ENCODE measurements at regions not wholly inside any gene's neighbourhood (a gene's known extent, or its start where the extent isn't known, plus 50 kb on each side); places are given as distances from the start of the nearest gene placed in this dataset.

DNA sequence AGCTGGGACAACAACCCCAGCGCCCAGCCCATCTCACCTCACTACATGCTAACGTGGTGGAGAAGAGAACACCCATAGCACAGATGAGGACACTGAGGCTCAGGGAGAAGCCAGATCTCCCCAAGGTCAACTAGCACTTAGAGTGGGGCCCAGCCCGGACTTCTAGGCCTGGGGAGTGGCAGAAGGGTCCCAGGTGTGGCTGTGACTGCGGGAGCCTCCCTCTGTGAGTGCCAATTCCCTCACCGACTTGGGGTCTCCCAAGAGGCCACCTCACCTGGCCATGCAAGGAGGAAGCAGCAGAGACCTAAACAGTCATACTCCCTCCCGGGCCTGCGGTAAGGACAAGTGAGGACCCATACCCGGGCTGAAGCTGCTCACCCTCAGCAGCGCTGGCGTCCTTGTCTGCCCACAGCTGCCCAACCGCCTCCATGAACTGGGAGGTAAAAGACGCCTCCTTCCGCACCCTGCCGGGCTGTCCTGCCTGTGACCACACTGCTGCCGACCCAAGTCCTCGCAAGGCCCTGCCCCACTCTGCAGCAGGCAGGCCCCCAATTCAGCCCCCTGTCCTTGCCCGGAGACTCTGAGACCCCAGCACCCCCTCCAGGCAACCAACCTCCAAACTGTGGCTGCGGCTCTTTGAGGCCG lies 93.2 kb upstream of the RTL6 start:
- no peak for DNase-seq (ENCODE audit: low read depth)

DNA sequence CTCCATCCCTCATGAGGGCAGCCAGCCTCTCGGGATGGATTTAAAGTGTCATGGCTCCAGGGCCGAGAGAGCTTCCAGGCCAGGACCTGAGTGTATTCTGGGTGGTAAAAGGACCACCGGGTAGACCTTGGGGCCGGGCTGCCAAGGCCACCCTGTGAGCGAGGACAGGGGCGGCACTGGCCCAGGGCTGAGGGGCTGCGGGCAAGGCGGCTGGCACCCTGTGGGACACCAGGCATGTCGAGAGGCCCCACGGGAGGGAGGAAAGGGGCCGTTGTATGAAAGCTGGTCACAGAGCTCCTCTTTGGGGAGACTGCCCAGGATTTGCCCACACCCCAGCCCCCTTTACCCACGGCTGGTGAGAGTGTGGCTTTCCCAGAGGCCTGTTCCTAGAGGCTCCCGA lies 92.3 kb upstream of the RTL6 start:
- DNase-seq (ENCODE audit: low read depth), result no peak

DNA sequence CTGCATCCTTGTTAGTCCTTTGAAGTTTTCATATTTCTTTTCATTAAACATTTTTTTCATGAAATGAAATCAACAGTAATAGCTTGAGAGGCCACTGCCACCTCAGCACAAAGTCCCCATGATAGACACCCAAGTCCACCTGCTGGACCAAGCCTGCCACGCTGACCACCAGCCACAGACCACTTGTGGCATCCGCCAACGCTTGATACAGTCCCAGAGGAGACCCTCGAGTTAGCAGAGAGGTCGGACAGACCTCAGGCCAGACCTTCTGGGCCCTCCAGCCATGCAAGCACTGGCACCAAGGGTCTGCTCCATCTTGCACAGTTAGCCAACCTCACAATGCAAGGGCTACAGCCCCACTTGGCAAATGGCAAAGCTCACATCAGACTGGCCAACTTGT lies 91.8 kb upstream of the RTL6 start:
- no peak for DNase-seq (ENCODE audit: low read depth)

DNA sequence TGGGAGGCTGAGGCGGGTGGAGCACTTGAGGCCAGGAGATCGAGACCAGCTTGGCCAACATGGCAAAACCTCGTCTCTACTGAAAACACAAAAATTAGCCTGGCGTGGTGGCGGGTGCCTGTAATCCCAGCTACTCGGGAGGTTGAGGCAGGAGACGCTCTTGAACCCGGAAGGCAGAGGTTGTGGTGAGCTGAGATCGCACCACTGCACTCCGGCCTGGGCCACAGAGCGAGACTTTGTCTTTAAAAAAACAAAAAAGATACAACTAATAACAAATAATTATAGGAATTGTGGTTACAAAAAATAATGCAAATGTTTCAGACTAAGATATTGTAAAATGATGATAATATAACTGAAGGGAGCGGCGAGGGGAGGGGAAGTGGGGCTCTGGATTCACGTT lies 90.3 kb upstream of the RTL6 start:
- no peak for DNase-seq (ENCODE audit: low read depth)

DNA sequence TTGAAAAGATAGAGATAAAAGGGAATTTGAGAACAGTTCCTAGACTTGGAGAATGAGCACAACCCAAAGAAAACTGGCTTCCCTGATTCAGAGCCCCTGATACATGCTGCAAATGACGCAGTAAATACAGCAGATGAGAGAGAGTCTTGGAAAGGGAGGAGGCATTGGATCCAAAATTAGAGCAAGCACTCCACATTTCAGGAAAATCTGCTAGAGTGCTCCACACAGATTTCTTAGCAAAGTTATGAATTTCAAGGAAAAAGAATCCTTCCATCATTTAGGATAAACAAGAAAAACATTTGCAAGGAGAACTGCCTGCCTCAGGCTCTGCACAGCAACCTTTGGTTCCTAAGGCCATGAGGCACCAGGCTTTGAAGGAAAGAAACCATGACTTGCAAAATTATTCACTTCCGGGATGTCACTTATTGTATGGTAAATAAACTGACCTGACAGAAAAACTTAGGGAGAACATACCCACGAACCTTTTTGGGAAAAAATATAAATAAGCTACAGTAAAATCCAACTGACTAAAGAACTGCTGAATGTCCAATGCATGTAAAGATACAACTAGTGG lies 89.8 kb upstream of the RTL6 start:
- no peak for DNase-seq (ENCODE audit: low read depth)

DNA sequence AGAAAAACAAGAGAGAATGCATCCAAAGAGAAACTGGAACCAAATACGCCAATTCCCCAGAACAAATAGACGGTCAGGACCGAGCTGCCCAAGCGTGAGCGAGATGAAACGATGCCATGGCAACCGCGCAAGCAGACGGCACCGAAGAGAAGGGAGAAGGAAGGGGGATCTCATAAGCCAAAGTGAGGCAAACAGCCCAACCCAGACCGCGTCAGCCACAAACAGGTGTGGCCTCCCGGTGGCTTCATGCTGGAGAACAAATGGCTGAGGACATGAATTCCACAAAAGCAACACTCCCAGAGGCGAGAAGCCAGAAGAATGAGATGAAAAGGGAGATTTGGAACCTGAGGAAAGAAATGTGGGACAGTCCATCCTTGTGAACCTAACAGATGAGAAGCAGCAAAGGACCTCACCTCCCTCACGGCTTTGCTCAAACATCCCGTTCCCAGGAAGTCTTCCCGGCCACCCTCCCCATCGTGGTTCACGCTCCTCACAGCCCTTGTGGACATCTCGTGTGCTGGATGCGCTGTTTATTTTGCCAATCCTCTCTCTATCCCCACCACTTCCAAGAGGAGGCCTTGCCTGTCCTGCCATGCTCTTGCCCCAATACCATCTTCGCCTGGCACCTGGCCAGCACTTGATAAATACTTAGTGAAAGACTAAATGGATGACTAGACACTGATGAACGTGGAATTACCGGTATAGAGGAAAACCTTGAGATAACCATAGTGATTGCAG lies 89.1 kb upstream of the RTL6 start:
- DNase-seq (ENCODE audit: low read depth), result no peak

DNA sequence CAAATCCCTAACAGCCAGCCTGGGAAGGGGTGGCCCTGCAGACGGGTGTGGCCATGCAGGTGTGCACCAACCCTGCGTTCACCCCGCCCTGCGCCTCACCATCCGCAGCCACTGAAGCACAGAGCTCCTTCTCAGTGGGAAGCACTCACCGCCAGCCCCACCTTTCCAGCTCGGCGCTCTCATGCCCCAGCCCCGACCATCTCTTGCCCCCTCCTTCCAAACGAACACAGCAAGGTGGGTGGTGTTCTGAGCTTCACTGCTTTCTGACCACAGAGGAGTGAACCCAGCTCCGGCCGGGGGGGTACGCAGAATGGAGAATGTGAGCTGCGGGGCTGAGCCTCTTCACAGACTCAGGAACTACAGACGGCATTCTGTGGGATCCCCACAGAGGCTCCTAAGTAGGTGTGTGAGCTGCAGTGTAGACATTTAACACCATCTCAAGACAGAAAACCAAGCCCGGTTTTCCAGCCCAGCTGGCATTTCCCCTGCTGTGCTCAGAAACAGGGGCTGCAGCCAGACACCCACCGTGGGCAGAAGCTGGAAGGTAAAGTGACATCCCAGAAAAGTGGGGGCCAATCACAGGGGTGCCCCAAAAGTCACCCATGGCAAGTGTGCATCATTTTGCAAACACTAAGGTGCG lies 88.4 kb upstream of the RTL6 start:
- no peak for DNase-seq (ENCODE audit: low read depth)

DNA sequence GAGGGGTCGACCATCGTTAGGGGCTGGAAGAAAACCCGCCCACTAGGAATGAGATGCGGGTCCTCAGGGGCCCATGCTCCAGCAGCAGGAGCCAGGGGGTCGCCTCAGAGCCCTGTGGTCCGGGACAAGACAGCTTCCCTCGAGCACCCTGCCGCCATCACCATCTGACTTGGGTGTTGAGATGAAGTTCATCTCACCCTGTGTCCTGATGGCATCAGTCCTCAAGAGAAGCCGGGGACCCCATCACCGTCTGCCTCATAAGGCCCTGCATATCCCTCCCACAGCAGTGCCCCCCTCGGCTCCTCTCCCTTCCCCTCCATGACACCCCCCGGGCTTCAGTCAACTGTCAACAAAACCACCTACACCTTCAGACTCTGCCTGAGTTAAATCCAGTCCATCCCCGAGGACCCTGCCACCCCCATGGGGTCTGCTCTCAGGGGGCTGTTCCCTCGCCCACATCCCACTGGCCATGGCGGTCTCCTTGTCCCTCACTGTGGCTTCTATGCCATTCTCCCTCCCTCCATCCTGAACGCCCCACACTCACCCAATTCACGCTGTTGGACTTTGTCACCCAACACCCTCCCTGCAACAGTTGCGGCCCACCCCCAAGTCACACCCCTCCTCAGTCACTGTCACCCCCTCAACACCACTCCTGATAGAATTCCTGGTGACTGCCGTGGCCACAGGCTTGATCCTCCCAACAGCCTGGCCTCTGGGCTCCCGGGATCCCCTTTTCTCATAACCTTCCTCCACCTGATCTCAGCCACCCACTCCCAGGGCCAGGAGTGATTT lies 87.7 kb upstream of the RTL6 start:
- no peak for DNase-seq (ENCODE audit: low read depth)

DNA sequence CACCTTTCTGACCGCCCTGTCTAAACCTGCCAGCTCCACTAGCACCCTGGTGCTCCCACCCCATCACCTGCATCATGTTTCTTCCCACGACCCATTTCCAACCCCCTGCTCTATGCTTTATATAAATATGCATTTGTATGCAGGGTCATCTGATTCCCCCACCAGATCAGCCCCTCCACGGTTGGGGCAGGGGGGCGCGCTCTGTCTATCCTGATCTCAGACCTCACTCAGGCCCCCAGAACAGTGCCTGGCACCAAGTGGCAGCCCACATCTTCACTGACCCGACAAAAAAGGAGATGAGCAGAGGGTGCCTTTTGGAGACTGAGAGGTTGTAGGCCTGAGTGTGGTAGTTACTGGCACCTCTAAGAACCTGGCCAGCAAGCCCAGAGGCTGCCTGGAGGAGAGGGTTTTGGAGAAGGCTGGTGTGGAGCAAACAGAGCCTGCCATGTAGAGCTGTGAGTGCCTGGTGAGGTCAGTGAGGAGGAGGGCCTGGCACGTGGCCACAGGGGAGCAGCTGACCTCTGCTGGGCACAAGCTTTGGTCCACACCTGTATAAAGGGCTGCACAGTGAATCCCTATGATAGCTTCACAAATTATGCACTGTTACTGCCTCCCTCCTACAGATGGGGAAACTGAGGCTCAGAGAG lies 86.3 kb upstream of the RTL6 start:
- no peak for DNase-seq (ENCODE audit: low read depth)

DNA sequence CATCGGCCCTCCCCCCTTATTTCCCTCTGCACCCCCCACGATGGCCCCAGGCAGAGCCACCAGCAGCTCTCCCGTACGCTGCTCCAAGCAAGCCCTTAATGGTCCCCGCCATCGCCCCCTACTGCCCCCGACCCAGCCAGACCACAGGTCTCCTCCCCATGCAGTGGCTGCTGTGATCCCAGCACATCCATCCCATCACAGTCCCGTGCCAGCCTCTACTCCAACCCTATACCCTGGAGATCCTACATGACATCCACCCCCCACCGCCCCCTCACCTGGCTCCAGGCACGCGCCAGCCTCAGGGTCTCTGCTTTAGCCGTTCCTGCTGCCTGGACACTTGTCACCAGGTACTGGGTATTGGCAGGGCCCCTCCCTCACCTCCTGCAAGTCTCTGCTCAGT lies 85.8 kb upstream of the RTL6 start:
- DNase-seq (ENCODE audit: low read depth), result no peak

DNA sequence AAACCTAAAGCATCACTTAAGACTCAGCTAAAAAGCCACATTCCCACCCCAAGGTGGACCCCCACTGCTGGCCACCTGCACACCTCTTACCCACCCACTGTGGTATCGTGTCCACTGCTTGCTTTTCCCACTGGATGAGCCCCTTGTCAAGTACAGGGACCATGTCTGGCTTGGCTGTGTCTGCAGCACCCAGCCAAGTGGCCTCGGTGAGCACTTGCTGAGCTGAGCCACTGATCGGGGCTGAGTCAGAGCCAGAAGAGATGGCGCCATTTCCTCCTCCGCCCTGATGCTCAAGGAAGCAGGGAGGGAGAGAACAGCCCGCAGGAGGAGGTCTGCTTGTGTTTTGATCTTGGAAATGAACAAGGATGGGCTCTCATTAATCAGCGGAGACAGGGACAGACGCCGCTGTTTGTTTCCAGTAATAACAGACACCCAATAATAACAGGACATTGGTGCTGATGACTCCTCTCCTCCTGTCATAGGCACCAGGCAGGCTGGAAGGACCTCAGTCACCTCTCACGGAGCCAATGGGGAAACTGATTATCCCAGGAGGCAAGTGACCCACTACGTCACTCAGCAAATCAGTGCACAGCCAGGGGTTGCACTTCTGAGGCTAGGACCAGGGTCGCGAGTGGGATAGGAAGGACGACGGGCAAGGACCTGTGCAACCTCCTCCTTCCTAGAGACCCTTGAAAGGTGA lies 85.2 kb upstream of the RTL6 start:
- DNase-seq (ENCODE audit: low read depth), result no peak

DNA sequence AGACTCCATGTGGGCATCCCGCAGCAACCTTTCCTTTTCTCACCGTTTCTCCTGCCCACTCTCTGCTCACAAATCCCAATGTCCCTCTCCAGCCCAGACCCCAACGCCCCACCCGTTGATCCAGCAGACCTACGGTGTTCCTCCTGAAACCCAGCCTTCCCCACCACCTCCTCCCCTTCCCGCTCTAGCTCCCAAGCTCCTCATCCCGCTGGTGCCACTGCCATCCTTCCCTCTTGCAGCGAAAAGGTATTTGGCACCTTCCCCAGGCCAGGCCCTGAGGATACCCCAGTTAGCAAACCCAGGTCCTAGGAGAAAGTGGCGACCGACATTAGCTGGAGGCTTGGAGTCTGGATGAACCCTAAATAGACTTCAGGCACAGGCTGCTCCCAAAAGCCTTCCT lies 84.0 kb upstream of the RTL6 start:
- no peak for DNase-seq (ENCODE audit: low read depth)

DNA sequence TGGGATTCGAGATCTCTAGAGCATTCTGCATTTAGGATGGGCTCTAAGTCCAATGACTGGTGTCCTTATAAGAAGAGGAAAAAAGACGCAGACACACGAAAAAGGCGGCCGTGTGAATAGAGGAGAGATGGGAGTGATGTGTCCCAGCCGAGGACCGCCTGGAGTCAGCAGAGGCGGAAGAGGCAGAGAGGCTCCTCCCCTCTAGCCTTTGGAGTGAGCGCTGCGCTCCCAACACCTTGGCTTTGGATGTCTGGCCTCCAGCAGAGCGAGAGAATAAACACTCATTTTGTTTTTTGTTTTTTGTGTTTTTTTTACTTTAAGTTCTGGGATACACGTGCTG lies 83.0 kb upstream of the RTL6 start:
- DNase-seq (ENCODE audit: low read depth), result no peak

DNA sequence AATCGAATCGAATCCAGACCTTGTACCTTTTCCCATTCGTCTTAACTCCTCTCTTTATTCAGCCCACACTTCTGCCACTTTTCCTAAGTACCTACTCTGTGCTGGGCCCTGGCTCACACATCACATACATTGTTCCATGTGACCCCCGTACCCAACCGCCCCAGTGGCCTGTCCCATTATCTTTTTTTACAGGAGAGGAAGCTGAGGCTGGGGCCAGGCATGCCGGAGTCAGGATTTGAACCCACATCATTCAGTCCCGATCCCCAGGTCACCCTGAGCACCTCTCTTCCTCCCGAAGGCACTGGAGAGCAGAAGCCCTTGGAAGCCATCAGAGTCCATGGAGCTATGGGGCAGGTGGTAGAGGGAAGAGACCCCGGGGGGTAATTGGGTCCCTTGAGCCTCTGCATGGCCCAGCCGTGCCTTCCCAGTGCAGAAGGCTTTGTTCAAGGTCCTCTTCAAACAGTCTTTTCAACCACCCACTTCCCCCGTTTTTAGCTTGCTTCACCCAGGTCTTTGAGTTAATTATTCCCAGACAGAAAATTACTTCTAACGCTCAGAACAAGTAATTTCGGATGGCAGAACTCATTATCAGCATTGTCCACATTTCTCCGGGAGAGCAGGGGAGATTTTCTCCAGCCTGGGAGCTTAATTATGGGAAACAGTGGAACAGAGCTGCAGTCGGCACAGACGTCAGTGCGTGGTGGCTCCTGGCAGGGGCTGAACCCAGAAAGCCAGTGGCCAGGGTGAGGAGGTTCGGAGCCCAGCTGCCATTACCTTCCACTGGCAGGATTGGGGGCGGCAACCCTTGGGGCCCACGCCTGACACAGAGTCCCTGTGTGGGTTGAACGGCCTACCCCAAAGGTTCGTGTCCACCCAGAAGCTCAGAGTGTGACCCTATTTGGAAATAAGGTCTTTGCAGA lies 82.4 kb upstream of the RTL6 start:
- no peak for DNase-seq (ENCODE audit: low read depth)

DNA sequence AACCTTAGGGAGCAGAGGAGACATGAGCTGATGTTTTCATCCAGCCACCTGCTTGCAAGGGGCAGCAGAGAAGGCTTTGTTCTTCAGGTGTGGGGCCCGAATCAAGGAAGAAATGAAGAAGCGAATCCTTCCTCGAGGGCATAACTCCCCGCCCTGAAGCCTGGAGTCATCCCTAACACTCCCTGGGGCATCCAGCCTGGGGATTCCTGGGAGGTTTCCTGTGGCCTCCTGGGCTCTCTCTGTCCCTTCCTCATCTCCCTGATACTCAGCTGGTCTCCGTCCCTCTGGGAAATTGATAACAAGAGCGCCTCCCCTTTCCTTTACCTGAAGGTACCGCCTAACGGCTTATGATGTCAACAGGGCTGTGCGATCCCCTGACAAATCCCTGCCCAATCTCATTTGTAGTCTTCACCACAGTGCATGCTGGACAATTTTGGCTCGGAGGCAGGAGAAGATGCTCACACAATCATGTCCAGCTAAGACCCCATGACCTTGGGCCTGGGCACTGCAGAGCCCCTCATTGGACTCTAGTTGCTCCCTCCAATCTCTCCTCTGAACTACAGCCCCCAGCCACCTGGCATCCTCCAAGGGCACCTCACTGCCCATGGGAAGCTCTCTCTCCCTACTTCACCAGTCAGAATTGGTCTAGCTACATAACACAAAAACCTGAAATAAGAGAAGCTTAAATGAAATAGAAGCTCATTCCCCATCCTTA lies 80.6 kb upstream of the RTL6 start:
- DNase-seq (ENCODE audit: low read depth), result no peak

DNA sequence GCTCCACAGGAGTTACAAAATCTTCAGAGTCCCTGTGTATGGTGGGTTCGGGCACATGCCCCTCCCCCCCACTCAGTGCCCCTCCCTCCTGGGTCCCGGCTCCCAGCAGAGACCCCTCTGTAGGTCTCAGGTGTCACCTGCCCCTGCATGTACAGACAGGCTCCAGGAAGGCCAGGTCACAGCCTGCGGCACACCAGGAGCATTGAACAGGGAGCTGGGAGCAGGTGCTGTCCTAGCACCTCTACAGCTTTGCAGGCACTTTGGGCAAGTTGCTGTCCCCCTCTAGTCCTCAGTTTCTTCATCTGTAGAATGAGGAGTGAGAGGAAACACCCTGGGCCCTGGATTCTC lies 80.1 kb upstream of the RTL6 start:
- DNase-seq (ENCODE audit: low read depth), result no peak

DNA sequence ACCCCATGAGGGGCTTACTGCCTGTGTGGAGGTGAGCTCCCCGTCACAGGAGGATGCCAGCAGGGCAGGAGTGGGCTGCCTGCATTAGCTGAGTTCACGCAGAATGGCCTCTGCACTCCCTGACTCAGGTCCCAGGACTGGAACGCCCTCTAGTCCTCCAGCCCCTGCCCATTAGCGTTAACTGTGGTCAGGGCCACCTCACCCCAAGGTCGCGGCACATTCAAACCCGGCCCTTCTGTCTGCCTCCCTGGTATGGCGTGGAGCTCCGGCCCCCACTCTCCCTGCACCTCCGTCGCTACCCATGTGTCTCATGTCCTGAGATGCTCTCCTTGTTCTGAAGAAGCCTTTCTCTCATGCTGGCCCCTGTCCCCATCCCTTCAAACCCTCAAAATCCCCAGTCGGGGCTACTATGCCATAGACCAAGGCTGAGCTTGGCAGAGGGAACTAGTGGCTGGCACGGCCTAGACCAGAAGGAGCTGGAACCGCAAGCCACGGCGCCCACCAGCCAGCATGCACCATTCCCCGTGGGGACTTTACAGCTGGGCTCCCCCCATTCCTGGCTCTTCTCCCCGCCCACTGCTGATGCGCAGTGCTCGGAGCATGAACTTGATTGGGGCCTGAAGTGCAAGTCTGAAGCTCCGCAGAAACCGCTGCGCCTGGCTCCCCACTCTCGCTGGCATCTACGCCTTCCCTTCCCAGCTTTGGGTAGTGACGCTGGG lies 79.5 kb upstream of the RTL6 start:
- DNase-seq (ENCODE audit: low read depth), result no peak

DNA sequence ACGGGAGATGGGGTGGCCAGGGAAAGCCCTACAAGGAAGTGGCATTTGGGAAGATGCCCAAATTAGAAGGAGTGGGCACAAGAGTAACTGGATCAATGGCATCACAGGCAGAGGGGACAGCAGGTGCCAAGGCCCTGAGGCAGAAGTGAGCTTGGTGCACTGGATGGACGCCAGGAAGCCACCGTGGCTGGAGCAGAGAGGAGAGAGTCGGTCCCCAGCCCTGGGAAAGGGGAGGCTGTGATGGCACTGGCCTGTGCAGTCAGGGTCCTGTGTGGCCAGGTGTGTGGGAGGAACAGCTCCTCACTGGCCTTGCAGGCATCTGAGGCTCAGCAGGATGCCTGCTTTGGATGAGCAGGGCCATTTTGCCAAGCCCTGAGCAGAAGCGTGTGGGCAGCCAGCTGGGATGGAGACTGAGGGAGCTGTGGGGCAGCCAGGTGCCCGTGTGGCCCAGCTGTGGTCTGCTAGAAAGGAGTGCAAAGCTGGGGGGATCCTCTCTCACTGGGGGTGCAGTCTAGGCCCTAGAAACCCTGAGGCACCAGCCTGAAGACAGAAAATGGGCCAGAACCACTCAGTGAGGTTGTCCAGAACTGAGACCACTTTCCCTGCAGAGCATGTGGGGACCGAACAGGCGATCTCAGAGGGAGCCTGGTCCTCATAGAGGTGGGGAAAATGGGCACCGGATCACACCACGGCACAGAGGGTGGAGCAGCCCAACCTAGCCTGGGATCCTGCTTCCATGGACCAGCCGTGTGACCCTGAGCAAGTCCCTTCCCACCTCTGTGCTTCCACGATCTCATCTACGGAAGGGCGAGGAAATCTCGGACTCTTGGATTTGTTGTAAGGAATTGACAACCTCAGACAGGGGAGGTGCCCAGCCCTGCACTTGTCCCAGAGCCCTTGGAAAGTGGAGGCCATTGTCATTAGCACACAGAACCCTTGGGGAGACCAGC lies 78.6 kb upstream of the RTL6 start:
- DNase-seq (ENCODE audit: low read depth), result no peak
